DMS79 treated with DMSO at 0.1 percent for 48 hours (cell line): ENCODE measurements at regions not wholly inside any gene's neighbourhood (a gene's known extent, or its start where the extent isn't known, plus 50 kb on each side); places are given as distances from the start of the nearest gene placed in this dataset.
"Not testable (repeated sequence)": the region's sequence is repeated elsewhere in the genome, so short reads cannot be mapped to it uniquely, and the experiment has no call there.

Experiments used
- DNase-seq: peaks from one replicate; lab custom pipeline; 2025; lab: John Stamatoyannopoulos, UW

- DNase-seq, result no peak
Measured at GRCh38 chr20:63145156-63145555, 70.8 kb downstream of the YTHDF1 start.

DNA sequence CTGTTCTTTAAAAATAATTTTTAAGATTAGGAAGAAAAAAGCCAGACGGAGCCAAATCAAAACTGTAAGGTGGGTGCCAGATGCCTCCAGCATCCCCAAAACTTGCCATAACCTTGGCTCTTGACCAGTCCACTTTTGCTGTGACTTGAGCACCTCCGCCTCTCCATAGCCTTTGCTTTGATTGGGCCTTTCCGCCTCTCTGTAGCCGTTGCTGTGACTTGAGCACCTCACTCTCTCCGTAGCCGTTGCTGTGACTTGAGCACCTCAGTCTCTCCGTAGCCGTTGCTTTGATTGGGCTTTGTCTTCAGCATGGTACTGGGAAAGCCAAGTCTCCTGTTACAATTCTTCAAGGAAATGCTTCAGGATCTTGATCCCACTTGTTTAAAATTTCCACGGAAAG lies 73.0 kb downstream of the YTHDF1 start:
- no peak for DNase-seq

GRCh38 chr20:63141531-63141930 lies 74.4 kb downstream of the YTHDF1 start:
- no peak for DNase-seq

- DNase-seq, result no peak
Measured at GRCh38 chr20:63140514-63141433, 75.2 kb downstream of the YTHDF1 start.

GRCh38 chr20:63139837-63140236 lies 76.1 kb downstream of the YTHDF1 start:
- no peak for DNase-seq

- no peak for DNase-seq
Measured at GRCh38 chr20:63139356-63139755, 76.6 kb downstream of the YTHDF1 start.

- DNase-seq, result no peak
Measured at GRCh38 chr20:63138855-63139341, 77.0 kb downstream of the YTHDF1 start.

DNA sequence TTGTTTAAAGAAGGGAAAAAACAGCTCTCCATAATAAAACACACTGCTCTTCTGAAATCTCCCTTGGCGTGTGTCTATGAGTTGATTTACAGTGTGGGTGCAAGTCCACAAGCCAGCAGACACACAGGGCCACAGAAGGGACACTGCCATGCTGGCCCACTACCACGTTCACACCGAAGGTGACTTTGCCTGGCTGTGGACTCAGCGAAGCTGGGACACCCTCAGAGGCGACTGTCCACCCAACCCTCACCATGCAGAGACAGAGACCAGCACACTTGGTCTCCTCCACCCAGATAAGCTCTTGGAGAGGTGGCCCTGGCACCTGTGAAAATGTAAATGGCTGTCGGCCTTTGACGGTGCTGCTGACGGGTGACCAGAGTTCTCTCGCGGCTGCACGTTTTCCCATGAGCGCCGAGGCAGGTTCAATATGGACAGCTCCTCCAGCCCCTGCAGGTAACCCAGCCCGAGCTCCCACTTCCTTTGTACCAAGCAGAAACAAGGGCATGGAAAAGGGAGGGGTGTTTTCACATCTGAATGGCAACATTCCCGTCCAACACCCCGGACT lies 78.0 kb downstream of the YTHDF1 start:
- no peak for DNase-seq

- no peak for DNase-seq
Measured at GRCh38 chr20:63136296-63136695, 79.6 kb downstream of the YTHDF1 start.

GRCh38 chr20:63135411-63135810 lies 80.5 kb downstream of the YTHDF1 start:
- no peak for DNase-seq

DNA sequence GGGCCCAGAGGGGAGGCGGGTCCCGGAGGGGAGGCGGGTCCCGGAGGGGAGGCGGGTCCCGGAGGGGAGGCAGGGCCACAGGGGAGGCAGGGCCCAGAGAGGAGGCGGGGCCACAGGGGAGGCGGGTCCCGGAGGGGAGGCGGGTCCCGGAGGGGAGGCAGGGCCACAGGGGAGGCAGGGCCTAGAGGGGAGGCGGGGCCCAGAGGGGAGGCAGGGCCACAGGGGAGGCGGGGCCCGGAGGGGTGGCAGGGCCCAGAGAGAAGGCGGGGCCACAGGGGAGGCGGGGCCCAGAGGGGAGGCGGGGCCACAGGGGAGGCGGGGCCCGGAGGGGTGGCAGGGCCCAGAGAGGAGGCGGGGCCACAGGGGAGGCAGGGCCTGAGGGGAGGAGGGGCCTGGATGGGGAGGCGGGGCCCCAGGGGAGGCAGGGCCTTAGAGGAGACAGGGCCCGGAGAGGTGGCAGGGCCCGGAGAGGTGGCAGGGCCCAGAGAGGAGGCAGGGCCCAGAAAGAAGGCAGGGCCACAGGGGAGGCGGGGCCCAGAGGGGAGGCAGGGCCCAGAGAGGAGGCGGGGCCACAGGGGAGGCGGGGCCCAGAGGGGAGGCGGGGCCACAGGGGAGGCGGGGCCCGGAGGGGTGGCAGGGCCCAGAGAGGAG lies 81.1 kb downstream of the YTHDF1 start:
- not testable (repeated sequence) for DNase-seq

GRCh38 chr20:63134201-63134612 lies 81.7 kb downstream of the YTHDF1 start:
- no peak for DNase-seq

DNA sequence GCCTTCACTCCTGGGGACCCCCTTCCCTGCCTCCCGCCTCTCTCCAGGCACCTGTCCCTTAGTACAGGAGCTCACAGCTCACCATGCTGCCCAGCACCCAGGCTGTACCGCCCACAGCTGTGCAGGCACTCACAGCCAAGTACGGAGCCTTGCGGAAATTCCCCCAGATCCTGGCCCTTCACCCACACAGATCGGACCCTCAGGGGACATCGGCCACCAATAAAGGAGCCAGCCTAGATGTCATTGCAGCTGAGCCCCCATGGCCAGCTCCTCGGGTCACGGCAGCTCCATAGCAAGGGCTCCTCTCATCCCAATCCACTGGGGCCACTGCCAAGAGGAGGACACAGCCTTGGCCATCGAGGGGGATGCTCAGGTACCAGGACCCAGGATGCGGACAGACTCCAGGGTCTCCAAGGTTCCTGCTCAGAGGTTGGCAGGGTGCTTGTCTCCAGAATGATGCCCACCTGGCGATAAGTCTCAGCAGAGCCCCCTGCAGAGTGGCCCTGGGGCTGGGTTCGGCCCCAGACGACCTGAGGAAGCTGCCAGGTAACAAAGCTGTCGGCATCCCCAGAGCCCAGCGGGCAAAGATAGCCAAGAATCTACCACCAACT lies 82.3 kb downstream of the YTHDF1 start:
- DNase-seq, result no peak

GRCh38 chr20:63132715-63133471 lies 83.0 kb downstream of the YTHDF1 start:
- no peak for DNase-seq

DNA sequence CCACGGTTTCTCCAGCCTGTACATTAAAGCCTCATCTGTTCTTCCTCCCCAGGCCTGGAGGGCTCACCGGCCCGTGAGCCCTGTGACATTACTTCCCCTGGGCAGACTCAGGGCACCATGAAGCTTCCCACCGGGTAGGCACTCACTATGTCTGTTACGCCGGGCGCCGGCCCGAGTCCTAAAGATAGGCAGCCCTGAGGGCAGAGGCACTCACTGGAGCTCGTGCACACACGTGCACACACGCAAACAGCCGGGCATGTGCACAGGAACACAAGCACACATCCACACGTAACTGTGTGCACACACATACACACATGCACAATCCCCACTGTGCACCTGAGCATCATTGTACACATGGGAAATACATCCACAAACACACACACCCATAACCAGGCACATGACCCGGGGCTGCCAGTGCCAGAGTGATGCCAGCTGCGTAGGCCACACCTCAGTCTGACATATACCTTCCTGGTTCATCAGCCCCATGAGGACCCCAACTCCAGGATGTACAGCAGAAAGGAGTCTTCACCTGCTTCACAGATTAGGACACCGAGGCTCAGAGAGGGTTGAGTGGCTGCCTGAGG lies 83.7 kb downstream of the YTHDF1 start:
- DNase-seq, result no peak

DNA sequence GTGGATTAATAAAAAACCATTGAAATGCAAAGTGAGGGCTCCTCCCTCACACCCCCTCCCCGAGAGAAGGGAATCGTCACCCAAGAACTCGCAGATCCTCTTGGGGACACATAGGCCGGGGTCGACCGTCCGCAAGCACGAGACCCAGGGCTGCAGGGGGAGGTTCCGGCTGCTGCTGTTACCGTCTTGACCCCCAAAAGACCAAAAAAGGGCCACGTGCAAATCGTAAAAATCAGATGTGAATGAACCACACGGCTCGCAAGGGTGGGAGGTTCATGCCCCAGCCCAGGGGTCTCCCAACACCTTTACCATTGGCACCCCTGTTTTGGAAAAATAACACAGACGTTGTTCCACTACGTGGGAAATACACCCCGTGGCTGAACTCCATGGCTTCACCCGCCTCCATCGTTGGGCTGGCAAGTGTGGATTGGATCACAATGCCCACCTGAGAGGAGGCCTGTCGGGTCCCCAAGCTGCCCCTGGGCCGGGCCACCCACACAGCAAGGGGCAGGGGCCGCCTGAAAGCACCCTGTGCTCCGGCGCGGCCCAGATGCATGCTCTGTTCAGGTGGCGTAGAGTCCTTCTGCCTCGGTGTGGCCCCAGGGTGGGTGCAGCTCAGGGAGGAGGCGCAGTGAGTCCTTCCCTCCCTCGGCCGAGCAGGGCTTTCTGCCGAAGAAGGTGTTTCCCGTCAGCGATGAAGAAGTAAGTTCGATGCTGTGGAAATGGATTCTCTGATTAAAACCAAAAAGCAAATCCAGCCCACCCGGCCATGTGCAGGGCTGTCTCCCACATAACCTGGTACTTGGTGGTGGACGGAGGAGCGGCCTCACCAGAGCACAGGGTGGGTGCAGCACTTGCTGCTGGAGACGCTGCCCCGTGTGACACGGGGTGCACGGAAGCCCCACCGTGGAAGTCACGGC lies 85.0 kb downstream of the YTHDF1 start:
- no peak for DNase-seq

DNA sequence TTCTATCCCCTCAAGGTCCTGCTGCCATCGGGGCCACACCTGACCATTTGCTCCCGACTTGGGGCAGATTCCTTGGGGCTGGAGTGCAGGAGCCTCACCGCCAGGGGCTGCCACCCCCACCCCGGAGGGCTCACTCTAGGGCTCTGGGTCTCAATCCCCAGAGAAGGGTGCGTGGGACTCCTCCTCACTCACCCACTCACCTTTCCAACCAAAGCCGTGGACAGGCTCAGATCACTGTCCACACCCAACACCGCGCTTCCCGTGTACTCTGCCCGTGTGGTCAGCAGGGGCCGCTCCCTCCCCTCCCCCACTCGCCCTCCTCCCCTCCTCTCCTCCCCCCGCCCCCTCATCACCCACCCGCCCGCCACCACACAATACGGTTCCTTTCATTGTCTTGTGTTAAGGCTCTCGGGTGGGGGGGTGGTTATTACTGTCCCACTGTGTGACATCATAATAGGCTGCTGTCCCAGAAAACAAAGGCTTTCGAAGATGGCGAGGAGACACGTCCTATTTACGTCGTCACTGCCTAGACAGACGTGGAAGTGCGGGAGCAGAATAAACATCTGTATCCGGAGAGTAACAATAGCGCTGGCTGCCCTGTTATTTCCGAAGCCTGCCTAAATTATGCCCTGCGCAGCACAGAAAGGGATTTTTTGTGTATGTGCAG lies 85.8 kb downstream of the YTHDF1 start:
- no peak for DNase-seq

GRCh38 chr20:63129376-63129965 lies 86.5 kb downstream of the YTHDF1 start:
- no peak for DNase-seq

GRCh38 chr20:63128956-63129355 lies 87.0 kb downstream of the YTHDF1 start:
- no peak for DNase-seq
